Uterus (tissue), 2 donors: ENCODE measurements at regions not wholly inside any gene's neighbourhood (a gene's known extent, or its start where the extent isn't known, plus 50 kb on each side); places are given as distances from the start of the nearest gene placed in this dataset.

Source experiments
- CTCF ChIP-seq, 4 experiments: fragments of 200-600 bp in 2 of 4; fragments of 450-650 bp in 2 of 4; sonication (generic) in 2 of 4; IDR thresholded peaks; one replicate each; pipeline ENCODE4 v1.5.1; 2016 to 2019; ENCODE audit warnings: antibody characterized with exemption in 4 of 4, mild to moderate bottlenecking in 2 of 4, moderate library complexity in 1 of 4
- POLR2A ChIP-seq, 2 donors: fragments of 450-650 bp; IDR thresholded peaks; one replicate each; pipeline ENCODE4 v1.6.1; 2016; ENCODE audit warnings: antibody characterized with exemption in 2 of 2, mild to moderate bottlenecking in 1 of 2, moderate library complexity in 1 of 2

DNA sequence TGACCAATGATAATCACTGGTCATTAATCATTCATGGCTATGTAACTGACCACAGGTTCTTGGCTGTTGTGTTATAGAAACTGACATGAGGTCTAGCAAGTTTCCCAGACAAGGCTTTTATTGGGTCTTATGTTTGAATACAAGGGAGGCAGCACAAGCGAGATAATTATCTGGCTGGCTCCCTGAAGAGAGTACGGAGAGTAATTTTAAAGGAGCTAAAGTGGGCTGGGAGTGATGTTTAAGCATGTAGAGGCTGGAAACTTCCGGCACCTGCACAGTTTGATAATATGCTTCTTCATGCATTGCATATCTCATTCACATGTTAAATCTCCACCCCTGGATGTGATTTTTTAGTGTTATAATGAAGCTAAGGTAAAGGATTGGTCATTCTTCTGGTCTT lies 116.2 kb upstream of the KCNK1 start:
- no peak for TF ChIP-seq CTCF (IDR thresholded peaks at IDR 0.05)
- no peak for TF ChIP-seq POLR2A (IDR thresholded peaks at IDR 0.05)
